Hepatocyte (in vitro differentiated cells): ENCODE measurements at regions not wholly inside any gene's neighbourhood (a gene's known extent, or its start where the extent isn't known, plus 50 kb on each side); places are given as distances from the start of the nearest gene placed in this dataset.

Source experiments
- CTCF ChIP-seq: fragments of 200-600 bp; sonication (generic); IDR thresholded peaks from 2 replicates; pipeline ENCODE4 v1.5.1; 2016; ENCODE audit warnings: antibody characterized with exemption, mild to moderate bottlenecking; ENCODE audit not compliant: poor library complexity
- EZH2 ChIP-seq: fragments of 200-600 bp; sonication (generic); IDR thresholded peaks from 2 replicates; pipeline ENCODE4 v1.6.1; 2016; ENCODE audit warnings: antibody characterized with exemption, mild to moderate bottlenecking, borderline replicate concordance
- EZH2phosphoT487 ChIP-seq: fragments of 200-600 bp; sonication (generic); IDR thresholded peaks from one replicate; pipeline ENCODE4 v1.6.1; 2018; ENCODE audit warnings: antibody characterized with exemption, mild to moderate bottlenecking, low read depth, moderate library complexity; ENCODE audit not compliant: unreplicated experiment, severe bottlenecking

DNA sequence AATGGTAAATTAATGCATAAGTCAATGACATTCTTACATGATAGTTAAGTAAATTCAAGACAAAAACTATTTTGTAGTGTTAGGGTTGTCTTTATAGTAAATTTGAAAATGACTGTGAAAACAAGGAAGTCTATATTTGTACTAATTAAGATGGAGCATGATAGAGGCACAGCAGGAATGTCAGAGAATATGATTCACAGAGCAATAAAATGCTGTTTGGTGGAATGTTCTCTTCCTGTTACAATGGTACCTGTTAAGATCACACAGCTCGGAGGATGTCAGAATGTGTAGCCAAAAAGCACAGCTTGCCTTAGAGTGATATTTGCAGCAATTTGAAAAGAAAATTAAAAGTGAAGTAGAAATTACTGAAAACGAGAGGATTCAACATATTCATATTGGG, 2339.7 kb upstream of the RAG2 start:
- TF ChIP-seq CTCF (no peak), EZH2 (no peak), EZH2phosphoT487 (no peak)
